OCI-LY1 (cell line): ENCODE measurements at regions not wholly inside any gene's neighbourhood (a gene's known extent, or its start where the extent isn't known, plus 50 kb on each side); places are given as distances from the start of the nearest gene placed in this dataset.

Source experiments
- H2AFZ ChIP-seq: fragments of 200-600 bp; sonication (generic), shearing (Covaris generic); 2 replicates; pipeline ENCODE4 v1.6.0; 2014; ENCODE audit warnings: antibody characterized with exemption, mild to moderate bottlenecking, low read length
- H3F3A ChIP-seq: fragments of 200-600 bp; sonication (generic), shearing (Covaris generic); 2 replicates; pipeline ENCODE4 v1.6.0; 2014; ENCODE audit warnings: mild to moderate bottlenecking, antibody characterized with exemption, low read length, moderate library complexity; ENCODE audit not compliant: insufficient read depth
- H3K27ac ChIP-seq: fragments of 200-600 bp; sonication (generic); 2 replicates; pipeline ENCODE4 v1.5.1; 2014; ENCODE audit warnings: low read length, mixed run types, mild to moderate bottlenecking, low read depth; ENCODE audit not compliant: poor library complexity, severe bottlenecking
- H3K27me3 ChIP-seq: fragments of 200-600 bp; sonication (generic); 2 replicates; pipeline ENCODE4 v1.6.0; 2014; ENCODE audit warnings: antibody characterized with exemption, mild to moderate bottlenecking, low read length, moderate library complexity; ENCODE audit not compliant: insufficient read depth
- H3K36me3 ChIP-seq: fragments of 200-600 bp; sonication (generic); 2 replicates; pipeline ENCODE4 v1.6.1; 2014; ENCODE audit warnings: mild to moderate bottlenecking, antibody characterized with exemption, low read length, moderate library complexity, mixed read lengths; ENCODE audit not compliant: insufficient read depth
- H3K4me1 ChIP-seq: fragments of 200-600 bp; sonication (generic); 2 replicates; pipeline ENCODE4 v1.5.1; 2014; ENCODE audit warnings: mild to moderate bottlenecking, low read length, moderate library complexity; ENCODE audit not compliant: insufficient read depth, severe bottlenecking
- H3K4me2 ChIP-seq: fragments of 200-600 bp; sonication (generic), shearing (Covaris generic); 2 replicates; pipeline ENCODE4 v1.6.1; 2014; ENCODE audit warnings: low read length
- H3K4me3 ChIP-seq: fragments of 200-600 bp; sonication (generic); 2 replicates; pipeline ENCODE4 v1.5.1; 2014; ENCODE audit warnings: low read length, low read depth, mild to moderate bottlenecking, mixed read lengths; ENCODE audit not compliant: poor library complexity, severe bottlenecking
- H3K79me2 ChIP-seq: fragments of 200-600 bp; shearing (Covaris generic); 2 replicates; pipeline ENCODE4 v1.6.1; 2016; ENCODE audit warnings: mixed run types, low read length, mixed read lengths; ENCODE audit not compliant: insufficient read depth
- H3K9ac ChIP-seq: fragments of 200-600 bp; sonication (generic), shearing (Covaris generic); 2 replicates; pipeline ENCODE4 v1.6.1; 2014; ENCODE audit warnings: mild to moderate bottlenecking, low read length, mixed read lengths
- H3K9me2 ChIP-seq: fragments of 200-600 bp; sonication (generic), shearing (Covaris generic); 2 replicates; pipeline ENCODE4 v1.6.1; 2014; ENCODE audit warnings: low read depth, mild to moderate bottlenecking, low read length, mixed read lengths
- H3K9me3 ChIP-seq: fragments of 200-600 bp; shearing (Covaris generic); 2 replicates; pipeline ENCODE4 v1.6.1; 2014; ENCODE audit warnings: low read length, mixed read lengths
- H4K20me1 ChIP-seq: fragments of 200-600 bp; sonication (generic), shearing (Covaris generic); 2 replicates; pipeline ENCODE4 v1.6.0; 2016; ENCODE audit warnings: mild to moderate bottlenecking, low read length; ENCODE audit not compliant: insufficient read depth
- EZH2 ChIP-seq: fragments of 200-600 bp; sonication (generic), shearing (Covaris generic); IDR thresholded peaks from 2 replicates; pipeline ENCODE4 v1.8.0; 2017; ENCODE audit warnings: borderline replicate concordance, mixed run types, mild to moderate bottlenecking, antibody characterized with exemption, low read length, moderate library complexity, mixed read lengths
- TF ChIP-seq, protein P1 (sequence below): fragments of 200-600 bp; sonication (generic), shearing (Covaris generic); IDR thresholded peaks from 2 replicates; pipeline ENCODE4 v1.5.1; 2017; ENCODE audit warnings: mild to moderate bottlenecking, antibody characterized with exemption, low read length, moderate library complexity, mixed read lengths

- H4K20me1 ChIP-seq: no peaks in the 10 kb centered on the region
- no peaks in the 10 kb centered on the region for H3K9me2 ChIP-seq
- H3K9ac ChIP-seq: no peak overlapping the region
- no peaks in the 10 kb centered on the region for H3K79me2 ChIP-seq
- H2AFZ ChIP-seq: no peak overlapping the region
- H3K4me1 ChIP-seq: no peaks in the 10 kb centered on the region
- no peaks in the 10 kb centered on the region for H3F3A ChIP-seq
- no peak overlapping the region for H3K27ac ChIP-seq
- H3K9me3 ChIP-seq: no peaks in the 10 kb centered on the region
- no peaks in the 10 kb centered on the region for H3K36me3 ChIP-seq
- no peak overlapping the region for H3K4me3 ChIP-seq
- H3K27me3 ChIP-seq: no peaks in the 10 kb centered on the region
- no peak overlapping the region for H3K4me2 ChIP-seq
- TF ChIP-seq, protein P1, sequence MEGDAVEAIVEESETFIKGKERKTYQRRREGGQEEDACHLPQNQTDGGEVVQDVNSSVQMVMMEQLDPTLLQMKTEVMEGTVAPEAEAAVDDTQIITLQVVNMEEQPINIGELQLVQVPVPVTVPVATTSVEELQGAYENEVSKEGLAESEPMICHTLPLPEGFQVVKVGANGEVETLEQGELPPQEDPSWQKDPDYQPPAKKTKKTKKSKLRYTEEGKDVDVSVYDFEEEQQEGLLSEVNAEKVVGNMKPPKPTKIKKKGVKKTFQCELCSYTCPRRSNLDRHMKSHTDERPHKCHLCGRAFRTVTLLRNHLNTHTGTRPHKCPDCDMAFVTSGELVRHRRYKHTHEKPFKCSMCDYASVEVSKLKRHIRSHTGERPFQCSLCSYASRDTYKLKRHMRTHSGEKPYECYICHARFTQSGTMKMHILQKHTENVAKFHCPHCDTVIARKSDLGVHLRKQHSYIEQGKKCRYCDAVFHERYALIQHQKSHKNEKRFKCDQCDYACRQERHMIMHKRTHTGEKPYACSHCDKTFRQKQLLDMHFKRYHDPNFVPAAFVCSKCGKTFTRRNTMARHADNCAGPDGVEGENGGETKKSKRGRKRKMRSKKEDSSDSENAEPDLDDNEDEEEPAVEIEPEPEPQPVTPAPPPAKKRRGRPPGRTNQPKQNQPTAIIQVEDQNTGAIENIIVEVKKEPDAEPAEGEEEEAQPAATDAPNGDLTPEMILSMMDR: no peak
- TF ChIP-seq EZH2: no peak
These were observed 385.2 kb downstream of the PCDH20 start for GRCh38 chr13:61030445-61030844.

GRCh38 chr13:61029064-61029463, 386.6 kb downstream of the PCDH20 start:
- no peak overlapping the region for H3K4me2 ChIP-seq
- H3K9ac ChIP-seq: no peak overlapping the region
- no peaks in the 10 kb centered on the region for H3K9me3 ChIP-seq
- TF ChIP-seq, protein P1: no peak
- no peak overlapping the region for H3K27ac ChIP-seq
- H3K36me3 ChIP-seq: no peaks in the 10 kb centered on the region
- H3K79me2 ChIP-seq: no peaks in the 10 kb centered on the region
- no peaks in the 10 kb centered on the region for H4K20me1 ChIP-seq
- H2AFZ ChIP-seq: no peak overlapping the region
- no peaks in the 10 kb centered on the region for H3F3A ChIP-seq
- H3K4me3 ChIP-seq: no peak overlapping the region
- H3K9me2 ChIP-seq: no peaks in the 10 kb centered on the region
- H3K4me1 ChIP-seq: no peaks in the 10 kb centered on the region
- no peaks in the 10 kb centered on the region for H3K27me3 ChIP-seq

GRCh38 chr13:61024046-61024445, 391.6 kb downstream of the PCDH20 start:
- H3K27ac ChIP-seq: no peak overlapping the region
- no peak overlapping the region for H3K9ac ChIP-seq
- H3K9me2 ChIP-seq: no peaks in the 10 kb centered on the region
- H3K79me2 ChIP-seq: no peaks in the 10 kb centered on the region
- H3K27me3 ChIP-seq: no peaks in the 10 kb centered on the region
- H3K9me3 ChIP-seq: no peaks in the 10 kb centered on the region
- H3K36me3 ChIP-seq: no peaks in the 10 kb centered on the region
- no peak overlapping the region for H3K4me3 ChIP-seq
- H3K4me1 ChIP-seq: no peaks in the 10 kb centered on the region
- H3K4me2 ChIP-seq: no peak overlapping the region
- H4K20me1 ChIP-seq: no peaks in the 10 kb centered on the region
- no peak for TF ChIP-seq EZH2
- TF ChIP-seq, protein P1: no peak
- H2AFZ ChIP-seq: no peak overlapping the region
- H3F3A ChIP-seq: no peaks in the 10 kb centered on the region
